ENCODE measurements at regions not wholly inside any gene's neighbourhood (a gene's known extent, or its start where the extent isn't known, plus 50 kb on each side); places are given as distances from the start of the nearest gene placed in this dataset.

- Histone ChIP-seq H3K36me3 (no peaks in the 10 kb centered on the region), H3K4me3 (no peak overlapping the region), H3K9me3 (no peaks in the 10 kb centered on the region), H3K4me1 (no peaks in the 10 kb centered on the region), H3K27me3 (no peaks in the 10 kb centered on the region), H3K27ac (no peak overlapping the region)
- intact Hi-C loops (cut with DNase I; ENCODE audit: low total_unique reads) (no loop called here), in situ Hi-C loops (cut with MboI; ENCODE audit: low pct_ligation_motif_present in 1 of 4, low pct_unique_long_range_greater_than_20kb in 1 of 4, low sequenced_read_pairs in 3 of 4) (no loop called here)
- TF ChIP-seq POLR2AphosphoS5 (IDR thresholded peaks at IDR 0.05), result no peak
- no peak for TF ChIP-seq CTCF (IDR thresholded peaks at IDR 0.05)
- no peak for TF ChIP-seq POLR2A (IDR thresholded peaks at IDR 0.05)
- no peak for TF ChIP-seq EP300 (IDR thresholded peaks at IDR 0.05; ENCODE audit: low read depth)
- DNase-seq, result no peak
Observed at GRCh38 chr1:34538481-34538880, 216.4 kb upstream of the GJB5 start.

GRCh38 chr1:34547046-34547674 lies 207.7 kb upstream of the GJB5 start:
- Histone ChIP-seq H3K4me1 (no peaks in the 10 kb centered on the region), H3K27ac (no peak overlapping the region), H3K27me3 (peaks cover 7% of the 10 kb centered on the region), H3K4me3 (no peak overlapping the region), H3K36me3 (no peaks in the 10 kb centered on the region), H3K9me3 (no peaks in the 10 kb centered on the region)
- intact Hi-C loops (cut with DNase I; ENCODE audit: low total_unique reads), result no loop called here
- no peak for DNase-seq
- TF ChIP-seq POLR2A (IDR thresholded peaks at IDR 0.05) (no peak), CTCF (IDR thresholded peaks at IDR 0.05) (peak in 1 of 5 experiments; percentile 17)
- in situ Hi-C loops (cut with MboI; ENCODE audit: low pct_ligation_motif_present in 1 of 4, low pct_unique_long_range_greater_than_20kb in 1 of 4, low sequenced_read_pairs in 3 of 4), result no loop called here
- 52 to 55% methylated on average over 3 of the region's 3 CpGs for WGBS, 2 donors (ENCODE audit: low coverage in 1 of 2)

GRCh38 chr1:34549199-34549598 lies 205.6 kb upstream of the GJB5 start:
- H3K9me3 ChIP-seq, result no peaks in the 10 kb centered on the region
- TF ChIP-seq EP300 (IDR thresholded peaks at IDR 0.05; ENCODE audit: low read depth) (no peak), CTCF (IDR thresholded peaks at IDR 0.05) (peak; percentile 10 to 36 (median 23))
- DNase-seq, result peak; percentile 60
- intact Hi-C loops (cut with DNase I; ENCODE audit: low total_unique reads), result no loop called here
- H3K4me1 ChIP-seq, result no peaks in the 10 kb centered on the region
- H3K27ac ChIP-seq, result no peak overlapping the region
- in situ Hi-C loops (cut with MboI; ENCODE audit: low pct_ligation_motif_present in 1 of 4, low pct_unique_long_range_greater_than_20kb in 1 of 4, low sequenced_read_pairs in 3 of 4), result no loop called here
- 25% methylated on average over 5 of the region's 5 CpGs; no CpG with 5 or more reads in 1 of the 2 donors for whole genome bisulfite sequencing, 2 donors (ENCODE audit: low coverage in 1 of 2)
- no peaks in the 10 kb centered on the region for H3K36me3 ChIP-seq
- H3K27me3 ChIP-seq, result peaks cover 7% of the 10 kb centered on the region
- no peak overlapping the region for H3K4me3 ChIP-seq

- no peaks in the 10 kb centered on the region for H3K36me3 ChIP-seq
- 55 to 56% methylated on average over 2 to 3 of the region's 3 CpGs for WGBS, 2 donors (ENCODE audit: low coverage in 1 of 2)
- no peak for DNase-seq
- H3K4me3 ChIP-seq, result no peak overlapping the region
- H3K4me1 ChIP-seq, result no peaks in the 10 kb centered on the region
- H3K27ac ChIP-seq, result no peak overlapping the region
- H3K27me3 ChIP-seq, result no peaks in the 10 kb centered on the region
- in situ Hi-C loops (cut with MboI; ENCODE audit: low pct_ligation_motif_present in 1 of 4, low pct_unique_long_range_greater_than_20kb in 1 of 4, low sequenced_read_pairs in 3 of 4), result no loop called here
- H3K9me3 ChIP-seq, result no peaks in the 10 kb centered on the region
- intact Hi-C loops (cut with DNase I; ENCODE audit: low total_unique reads), result no loop called here
- no peak for TF ChIP-seq POLR2A (IDR thresholded peaks at IDR 0.05)
- no peak for TF ChIP-seq EP300 (IDR thresholded peaks at IDR 0.05; ENCODE audit: low read depth)
- no peak for TF ChIP-seq POLR2AphosphoS5 (IDR thresholded peaks at IDR 0.05)
- TF ChIP-seq CTCF (IDR thresholded peaks at IDR 0.05), result no peak
Observed at GRCh38 chr1:34578306-34578705, 176.5 kb upstream of the GJB5 start.
